Breast epithelium (tissue), 4 donors: ENCODE measurements at regions not wholly inside any gene's neighbourhood (a gene's known extent, or its start where the extent isn't known, plus 50 kb on each side); places are given as distances from the start of the nearest gene placed in this dataset.

ENCODE experiments used
- DNase-seq, 2 donors: peaks; one replicate each; pipeline ENCODE4 v3.0.0-alpha.2; 2019; ENCODE audit warnings: low spot score in 2 of 2
- H3K27ac ChIP-seq, 2 donors: fragments of 200-600 bp; sonication (generic) in 1 of 2; one replicate each; pipeline ENCODE4 v1.5.1; 2016 to 2019; ENCODE audit warnings: mild to moderate bottlenecking in 1 of 2
- H3K27me3 ChIP-seq, 2 donors: fragments of 200-600 bp; sonication (generic) in 1 of 2; one replicate each; pipeline versions ENCODE4 v1.5.1 to v1.6.0; 2017 to 2019; ENCODE audit warnings: control low read depth in 1 of 2, mild to moderate bottlenecking in 1 of 2
- H3K36me3 ChIP-seq: fragments of 200-600 bp; one replicate; pipeline ENCODE4 v1.5.1; 2019
- H3K4me1 ChIP-seq, 2 donors: fragments of 200-600 bp; sonication (generic); one replicate each; pipeline ENCODE4 v1.5.1; 2016 to 2019; ENCODE audit warnings: control low read depth in 1 of 2
- H3K4me3 ChIP-seq, 3 donors: fragments of 200-600 bp; sonication (generic); 1 replicate in 2 of 3; 2 replicates in 1 of 3; pipeline ENCODE4 v1.5.1; 2016 to 2019; ENCODE audit warnings: mild to moderate bottlenecking in 3 of 3, moderate library complexity in 2 of 3
- H3K9me3 ChIP-seq, 2 donors: fragments of 200-600 bp; sonication (generic) in 1 of 2; one replicate each; pipeline ENCODE4 v1.5.1; 2016 to 2019; ENCODE audit warnings: control low read depth in 1 of 2
- POLR2A ChIP-seq: fragments of 450-650 bp; IDR thresholded peaks from one replicate; pipeline ENCODE4 v1.6.1; 2016; ENCODE audit warnings: antibody characterized with exemption, mild to moderate bottlenecking, moderate library complexity
- POLR2AphosphoS5 ChIP-seq, 3 donors: sonication (generic); formaldehyde crosslinking; IDR thresholded peaks; one replicate each; pipeline ENCODE4 v1.6.1; 2017; ENCODE audit warnings: antibody characterized with exemption in 3 of 3
- intact Hi-C: fragments of 100-400 bp; cut with DNase I; formaldehyde crosslinking; loops from one replicate; pipeline ENCODE4 v1.15.1; 2023; ENCODE audit warnings: low total_unique reads
- TF ChIP-seq, protein P1 (sequence below), 3 donors: fragments of 450-650 bp; IDR thresholded peaks; one replicate each; pipeline ENCODE4 v1.5.1; 2016 to 2017; ENCODE audit warnings: antibody characterized with exemption in 3 of 3, mild to moderate bottlenecking in 3 of 3, moderate library complexity in 3 of 3

DNA sequence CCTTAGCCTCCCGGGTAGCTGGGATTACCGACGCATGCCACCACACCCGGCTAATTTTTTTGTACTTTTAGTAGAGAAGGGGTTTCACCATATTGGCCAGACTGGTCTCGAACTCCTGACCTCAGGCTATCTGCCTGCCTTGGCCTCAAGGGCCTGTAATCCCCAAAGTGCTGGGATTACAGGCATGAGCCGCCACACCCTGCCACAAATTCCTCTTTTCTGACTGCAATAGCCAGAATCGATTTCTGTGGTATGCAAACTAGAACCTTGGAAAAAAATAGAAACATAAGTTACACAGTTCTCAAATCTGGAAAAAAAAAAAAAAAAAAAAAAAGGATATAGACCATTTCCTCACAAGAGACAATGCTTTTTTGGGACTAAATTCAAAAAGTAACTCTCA, 184.6 kb upstream of the EGLN3 start:
- H3K27ac ChIP-seq: no peak overlapping the region
- no peaks in the 10 kb centered on the region for H3K27me3 ChIP-seq
- H3K4me1 ChIP-seq: no peaks in the 10 kb centered on the region
- no peaks in the 10 kb centered on the region for H3K36me3 ChIP-seq
- no peak overlapping the region for H3K4me3 ChIP-seq
- H3K9me3 ChIP-seq: no peaks in the 10 kb centered on the region
- intact Hi-C loops: no loop called here
- no peak for DNase-seq
- TF ChIP-seq POLR2A (no peak), POLR2AphosphoS5 (IDR thresholded peaks at IDR 0.05) (no peak)
- TF ChIP-seq, protein P1, sequence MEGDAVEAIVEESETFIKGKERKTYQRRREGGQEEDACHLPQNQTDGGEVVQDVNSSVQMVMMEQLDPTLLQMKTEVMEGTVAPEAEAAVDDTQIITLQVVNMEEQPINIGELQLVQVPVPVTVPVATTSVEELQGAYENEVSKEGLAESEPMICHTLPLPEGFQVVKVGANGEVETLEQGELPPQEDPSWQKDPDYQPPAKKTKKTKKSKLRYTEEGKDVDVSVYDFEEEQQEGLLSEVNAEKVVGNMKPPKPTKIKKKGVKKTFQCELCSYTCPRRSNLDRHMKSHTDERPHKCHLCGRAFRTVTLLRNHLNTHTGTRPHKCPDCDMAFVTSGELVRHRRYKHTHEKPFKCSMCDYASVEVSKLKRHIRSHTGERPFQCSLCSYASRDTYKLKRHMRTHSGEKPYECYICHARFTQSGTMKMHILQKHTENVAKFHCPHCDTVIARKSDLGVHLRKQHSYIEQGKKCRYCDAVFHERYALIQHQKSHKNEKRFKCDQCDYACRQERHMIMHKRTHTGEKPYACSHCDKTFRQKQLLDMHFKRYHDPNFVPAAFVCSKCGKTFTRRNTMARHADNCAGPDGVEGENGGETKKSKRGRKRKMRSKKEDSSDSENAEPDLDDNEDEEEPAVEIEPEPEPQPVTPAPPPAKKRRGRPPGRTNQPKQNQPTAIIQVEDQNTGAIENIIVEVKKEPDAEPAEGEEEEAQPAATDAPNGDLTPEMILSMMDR (IDR thresholded peaks at IDR 0.05): no peak

DNA sequence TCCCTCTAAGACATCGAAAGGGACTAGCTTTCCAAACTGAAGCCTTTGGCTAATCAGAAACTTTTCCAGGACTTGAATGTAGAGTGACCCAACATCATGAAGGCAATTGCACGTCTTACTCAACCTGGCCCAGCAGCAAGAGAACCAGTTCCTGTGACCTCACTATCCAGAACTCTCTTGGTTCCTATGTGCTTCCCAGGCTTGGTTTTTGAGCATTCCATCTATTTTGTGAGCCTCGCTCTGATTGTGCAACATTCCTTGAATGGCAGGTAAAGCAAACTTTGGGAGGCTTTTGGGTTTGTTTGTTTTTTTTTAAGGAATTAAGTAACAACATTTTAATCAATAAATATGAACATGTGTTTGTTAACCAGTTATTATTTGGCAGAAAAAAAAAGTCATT, 183.6 kb upstream of the EGLN3 start:
- TF ChIP-seq POLR2AphosphoS5 (IDR thresholded peaks at IDR 0.05): no peak
- no peak for TF ChIP-seq POLR2A
- TF ChIP-seq, protein P1 (IDR thresholded peaks at IDR 0.05): no peak
- Histone ChIP-seq H3K27me3 (no peaks in the 10 kb centered on the region), H3K9me3 (no peaks in the 10 kb centered on the region), H3K27ac (no peak overlapping the region), H3K36me3 (no peaks in the 10 kb centered on the region), H3K4me3 (no peak overlapping the region), H3K4me1 (no peaks in the 10 kb centered on the region)
- DNase-seq: no peak
- intact Hi-C loops: no loop called here

DNA sequence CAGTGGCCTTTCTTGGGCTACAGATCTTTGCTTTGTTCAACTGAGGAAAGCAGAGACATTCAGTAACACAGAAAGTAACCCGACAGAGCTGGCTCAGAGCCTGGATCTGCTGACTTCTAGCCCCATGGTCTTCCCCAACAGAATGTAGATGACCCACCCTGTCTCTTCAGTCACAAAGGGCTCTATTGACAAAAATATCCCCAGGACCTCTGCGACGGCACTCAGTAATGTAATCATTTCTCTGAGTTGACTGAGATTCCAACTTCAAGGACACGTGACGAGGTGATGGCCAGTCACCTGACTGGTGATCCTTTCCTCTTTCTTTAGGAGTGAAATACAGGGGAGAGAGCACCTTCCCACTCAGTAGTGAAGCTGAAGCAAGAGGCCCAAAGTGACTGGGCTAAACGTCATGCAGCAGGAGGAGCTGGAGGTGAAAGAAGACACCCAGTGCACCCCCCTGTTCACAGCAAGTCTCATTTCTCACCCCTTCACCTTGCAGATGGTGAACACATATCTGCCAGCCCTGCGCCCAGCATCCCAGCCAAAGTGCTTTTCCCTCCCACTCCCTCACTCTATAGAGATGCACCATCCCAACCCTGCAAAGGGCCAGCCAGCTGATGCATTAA, 179.2 kb upstream of the EGLN3 start:
- H3K4me1 ChIP-seq: no peaks in the 10 kb centered on the region
- intact Hi-C loops: no loop called here
- H3K4me3 ChIP-seq: no peak overlapping the region
- no peak for TF ChIP-seq POLR2AphosphoS5 (IDR thresholded peaks at IDR 0.05)
- no peak for TF ChIP-seq POLR2A
- TF ChIP-seq, protein P1 (IDR thresholded peaks at IDR 0.05): no peak
- H3K36me3 ChIP-seq: no peaks in the 10 kb centered on the region
- H3K27me3 ChIP-seq: no peaks in the 10 kb centered on the region
- DNase-seq: no peak
- H3K9me3 ChIP-seq: no peaks in the 10 kb centered on the region
- H3K27ac ChIP-seq: no peak overlapping the region

DNA sequence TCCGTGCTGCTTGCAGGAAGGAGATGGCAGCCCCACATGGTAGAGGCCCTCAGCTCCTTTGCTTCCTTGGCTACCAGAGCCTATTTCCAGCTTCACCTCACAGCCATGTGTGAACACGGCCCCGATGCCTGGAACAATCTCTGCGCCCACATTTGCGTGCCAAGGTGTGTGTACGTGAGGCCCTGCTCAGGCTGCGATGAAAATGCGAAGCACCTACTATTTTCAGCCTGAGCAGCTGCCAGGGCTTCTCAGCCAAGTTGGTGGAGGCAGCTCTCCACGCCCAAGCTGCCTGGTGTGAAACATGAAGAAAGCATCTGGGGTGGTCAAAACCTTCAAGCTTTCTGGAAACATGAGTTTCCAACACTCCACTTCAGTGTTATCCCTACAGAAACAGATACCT, 177.8 kb upstream of the EGLN3 start:
- Histone ChIP-seq H3K27ac (no peak overlapping the region), H3K36me3 (no peaks in the 10 kb centered on the region), H3K4me3 (no peak overlapping the region), H3K9me3 (no peaks in the 10 kb centered on the region), H3K27me3 (no peaks in the 10 kb centered on the region), H3K4me1 (no peaks in the 10 kb centered on the region)
- intact Hi-C loops: no loop called here
- DNase-seq: no peak
- TF ChIP-seq POLR2A: no peak
- TF ChIP-seq POLR2AphosphoS5 (IDR thresholded peaks at IDR 0.05): no peak
- TF ChIP-seq, protein P1 (IDR thresholded peaks at IDR 0.05): no peak

DNA sequence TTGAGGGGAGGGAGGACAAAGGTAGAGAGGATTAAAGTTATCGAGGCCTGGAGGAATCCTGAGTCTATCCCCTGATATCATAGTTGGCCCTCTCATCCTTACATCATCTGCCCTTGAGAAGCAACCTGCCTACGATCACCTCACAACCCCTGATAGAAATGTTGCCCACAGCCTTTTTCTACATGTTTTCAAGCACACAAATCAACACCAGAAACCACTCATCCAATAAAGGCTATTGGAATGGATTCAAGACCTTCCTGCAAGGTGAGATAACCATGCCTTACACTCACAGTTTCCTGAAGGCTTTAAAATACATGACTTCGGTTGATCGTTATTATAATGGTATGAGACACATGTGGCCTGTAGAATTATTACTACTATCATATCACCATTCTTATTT, 175.7 kb upstream of the EGLN3 start:
- Histone ChIP-seq H3K27ac (no peak overlapping the region), H3K4me3 (no peak overlapping the region), H3K27me3 (no peaks in the 10 kb centered on the region), H3K36me3 (no peaks in the 10 kb centered on the region), H3K4me1 (no peaks in the 10 kb centered on the region), H3K9me3 (no peaks in the 10 kb centered on the region)
- DNase-seq: no peak
- TF ChIP-seq POLR2AphosphoS5 (IDR thresholded peaks at IDR 0.05): no peak
- TF ChIP-seq, protein P1 (IDR thresholded peaks at IDR 0.05): no peak
- TF ChIP-seq POLR2A: no peak
- intact Hi-C loops: no loop called here
